HG03378 (cell line): ENCODE measurements at regions not wholly inside any gene's neighbourhood (a gene's known extent, or its start where the extent isn't known, plus 50 kb on each side); places are given as distances from the start of the nearest gene placed in this dataset.

Source experiments
- ATAC-seq: cut with Tn5 transposase; IDR thresholded peaks from one replicate; pipeline ENCODE4 v1.9.1; 2021; ENCODE audit warnings: mild to moderate bottlenecking, moderate library complexity; ENCODE audit not compliant: unreplicated experiment

- ATAC-seq, result no peak
Measured at GRCh38 chr17:70629902-70630301, 460.6 kb downstream of the KCNJ2 start.

DNA sequence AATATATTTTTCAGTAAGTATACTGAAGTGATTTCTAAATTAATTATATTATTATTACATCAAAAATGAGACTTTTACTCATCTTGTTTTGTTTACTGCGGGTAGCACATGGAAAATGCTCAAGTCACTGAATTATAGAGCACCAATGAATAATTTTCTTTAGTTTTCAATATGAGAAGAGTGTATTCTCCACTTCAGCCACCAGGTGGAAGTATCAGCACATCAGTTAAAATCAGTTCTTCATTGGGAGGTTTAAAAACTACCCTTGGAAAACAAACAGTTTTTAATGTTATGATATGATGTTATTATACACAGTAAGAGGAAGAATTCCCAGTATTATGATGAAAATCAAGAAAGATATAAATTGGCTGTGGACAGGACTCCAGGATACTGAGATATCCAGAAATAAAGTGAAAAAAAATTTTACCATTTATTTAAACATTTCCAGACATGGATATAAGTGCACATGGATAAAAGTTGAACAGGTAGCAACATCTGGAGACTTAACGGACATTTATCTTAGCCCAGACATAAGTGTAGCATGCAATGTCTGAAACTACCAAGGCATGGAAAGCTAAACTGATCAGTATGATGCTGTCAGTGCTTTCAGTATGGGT lies 467.3 kb downstream of the KCNJ2 start:
- peak; percentile 49 for ATAC-seq

DNA sequence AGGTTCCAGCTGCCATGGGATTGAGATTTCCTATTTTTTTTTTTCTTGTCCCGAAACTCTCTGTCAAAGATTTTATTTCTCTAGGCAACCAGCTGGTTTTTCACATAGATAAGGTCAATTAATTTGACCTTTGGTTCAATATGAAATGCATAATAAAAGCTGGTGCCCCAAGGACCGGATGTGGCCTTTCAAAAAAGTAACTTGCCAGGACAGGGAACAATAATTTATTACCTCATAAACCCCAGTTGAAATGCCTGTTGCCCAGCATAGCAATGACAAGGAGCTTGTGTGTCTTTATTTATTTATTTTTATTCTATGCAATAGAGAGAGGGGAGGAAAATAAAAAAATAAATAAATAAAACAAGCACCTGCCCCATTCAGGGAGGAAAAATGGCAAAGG lies 472.7 kb downstream of the KCNJ2 start:
- no peak for ATAC-seq

DNA sequence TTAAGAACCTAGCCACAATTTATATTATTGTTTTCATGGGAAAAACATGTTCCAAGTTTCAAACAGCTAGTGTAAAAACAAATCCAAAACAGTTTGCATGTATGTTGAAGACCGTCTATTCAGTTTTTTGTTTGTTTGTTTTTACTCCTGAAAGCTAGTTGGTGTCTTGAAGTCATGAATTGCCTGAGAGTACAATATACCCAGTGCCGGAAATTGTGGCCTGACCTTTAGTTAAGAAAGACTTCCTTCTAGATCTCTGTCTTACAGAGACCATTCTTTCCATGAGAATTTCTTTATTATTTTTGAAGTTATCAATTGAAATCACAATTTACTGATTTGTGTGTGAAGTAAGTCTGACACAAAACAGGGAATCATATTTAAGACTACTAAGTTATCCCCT lies 474.8 kb downstream of the KCNJ2 start:
- no peak for ATAC-seq

- ATAC-seq, result no peak
Measured at GRCh38 chr17:70646673-70647072, 477.3 kb downstream of the KCNJ2 start.

DNA sequence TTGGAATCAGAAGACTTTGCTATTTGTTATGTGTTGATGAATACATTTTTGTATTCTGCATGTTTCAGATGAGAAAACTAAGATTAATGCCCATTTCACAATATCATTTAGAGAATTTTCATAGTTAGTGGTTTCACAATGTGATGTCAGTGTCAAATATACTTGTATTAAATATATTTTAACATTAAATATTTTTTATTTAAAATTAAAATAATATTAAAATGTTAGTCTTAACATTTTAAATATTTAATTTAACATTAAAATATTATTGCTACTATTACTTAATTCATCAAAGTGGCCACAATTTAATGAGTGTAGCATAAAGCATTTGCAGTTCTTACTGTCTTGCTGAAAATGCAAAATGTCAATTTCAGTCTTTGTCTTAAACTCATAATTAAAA lies 478.8 kb downstream of the KCNJ2 start:
- ATAC-seq, result no peak

DNA sequence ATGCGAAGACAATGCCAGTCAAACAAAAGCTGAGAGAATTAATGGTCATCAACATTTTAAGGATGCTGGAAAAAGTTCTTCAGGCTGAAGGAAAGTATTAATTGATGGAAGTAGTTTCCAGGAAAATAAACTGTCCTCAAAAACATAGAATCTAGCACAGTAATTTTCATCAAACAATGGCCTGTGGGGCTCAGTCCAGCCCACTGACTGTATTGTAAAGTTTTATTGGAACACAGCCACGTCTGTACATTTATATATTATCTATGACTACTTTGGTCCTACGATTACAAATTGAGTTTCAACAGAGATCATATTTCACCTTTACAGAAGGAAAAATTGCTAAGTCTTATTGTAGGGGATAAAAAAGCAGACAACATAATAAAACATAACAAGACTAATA lies 484.5 kb downstream of the KCNJ2 start:
- ATAC-seq, result no peak

GRCh38 chr17:70654706-70655105 lies 485.4 kb downstream of the KCNJ2 start:
- ATAC-seq, result no peak

- ATAC-seq, result no peak
Measured at GRCh38 chr17:70655176-70655958, 486.0 kb downstream of the KCNJ2 start.

DNA sequence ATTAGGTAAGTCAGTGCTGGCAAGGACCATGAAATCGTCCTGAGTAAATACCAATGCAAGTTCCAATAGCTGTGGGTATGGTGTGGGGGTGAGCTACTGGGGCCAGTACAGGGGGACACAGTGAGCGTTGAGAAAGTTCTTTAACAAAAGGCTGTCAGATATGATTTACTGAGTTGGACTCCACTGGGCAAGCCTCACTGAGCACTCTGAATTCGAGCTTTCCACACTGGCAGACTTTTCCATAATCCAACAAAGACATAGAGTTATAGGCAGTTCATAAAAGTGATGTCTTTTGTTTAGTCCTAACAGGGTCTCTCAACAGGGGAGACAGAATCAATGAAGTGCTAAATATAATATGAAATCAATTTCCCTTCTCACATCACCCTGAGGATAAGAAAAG lies 489.0 kb downstream of the KCNJ2 start:
- ATAC-seq, result no peak

GRCh38 chr17:70658840-70659239 lies 489.5 kb downstream of the KCNJ2 start:
- no peak for ATAC-seq

DNA sequence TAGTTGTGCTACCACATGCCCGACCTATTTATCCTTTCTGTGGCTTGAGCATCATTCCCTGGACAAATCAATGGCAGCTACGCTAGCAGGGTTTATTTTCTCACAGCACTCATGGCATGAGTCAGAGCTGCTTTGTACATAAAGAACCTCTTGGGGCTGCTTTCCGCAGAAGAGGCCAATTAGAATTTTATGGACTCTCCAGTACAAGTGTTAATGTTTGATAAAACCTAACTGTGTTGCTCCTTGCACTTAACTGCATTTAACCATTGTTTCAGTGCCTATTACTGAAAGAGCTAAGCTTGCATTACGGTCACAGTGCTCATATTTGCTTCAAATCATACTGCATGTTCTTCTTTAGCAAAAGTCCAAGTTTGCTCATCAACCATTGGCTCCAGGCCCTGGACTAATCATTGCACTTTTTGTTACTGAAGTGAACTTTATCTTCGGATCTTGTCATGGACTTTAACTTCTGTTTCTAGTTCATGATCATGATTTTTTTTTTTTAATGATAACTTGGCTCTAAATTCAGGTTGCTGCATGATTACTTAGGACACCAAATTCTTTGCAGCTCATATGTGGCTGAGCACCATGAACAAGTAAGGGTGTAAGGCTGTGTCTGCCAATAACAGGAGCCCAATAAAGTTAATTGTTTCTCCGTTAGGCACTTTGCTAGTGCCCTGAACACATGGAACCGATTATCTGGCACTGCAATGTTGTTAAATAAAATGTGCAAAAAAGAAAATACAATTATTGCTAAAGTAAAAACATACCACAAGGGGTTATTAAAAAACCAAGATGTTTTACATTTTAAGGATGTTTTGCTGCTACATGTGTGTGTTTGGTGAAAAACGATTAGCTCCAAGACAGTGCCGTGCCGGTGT lies 492.2 kb downstream of the KCNJ2 start:
- no peak for ATAC-seq

- ATAC-seq, result no peak
Measured at GRCh38 chr17:70668276-70668937, 499.1 kb downstream of the KCNJ2 start.

DNA sequence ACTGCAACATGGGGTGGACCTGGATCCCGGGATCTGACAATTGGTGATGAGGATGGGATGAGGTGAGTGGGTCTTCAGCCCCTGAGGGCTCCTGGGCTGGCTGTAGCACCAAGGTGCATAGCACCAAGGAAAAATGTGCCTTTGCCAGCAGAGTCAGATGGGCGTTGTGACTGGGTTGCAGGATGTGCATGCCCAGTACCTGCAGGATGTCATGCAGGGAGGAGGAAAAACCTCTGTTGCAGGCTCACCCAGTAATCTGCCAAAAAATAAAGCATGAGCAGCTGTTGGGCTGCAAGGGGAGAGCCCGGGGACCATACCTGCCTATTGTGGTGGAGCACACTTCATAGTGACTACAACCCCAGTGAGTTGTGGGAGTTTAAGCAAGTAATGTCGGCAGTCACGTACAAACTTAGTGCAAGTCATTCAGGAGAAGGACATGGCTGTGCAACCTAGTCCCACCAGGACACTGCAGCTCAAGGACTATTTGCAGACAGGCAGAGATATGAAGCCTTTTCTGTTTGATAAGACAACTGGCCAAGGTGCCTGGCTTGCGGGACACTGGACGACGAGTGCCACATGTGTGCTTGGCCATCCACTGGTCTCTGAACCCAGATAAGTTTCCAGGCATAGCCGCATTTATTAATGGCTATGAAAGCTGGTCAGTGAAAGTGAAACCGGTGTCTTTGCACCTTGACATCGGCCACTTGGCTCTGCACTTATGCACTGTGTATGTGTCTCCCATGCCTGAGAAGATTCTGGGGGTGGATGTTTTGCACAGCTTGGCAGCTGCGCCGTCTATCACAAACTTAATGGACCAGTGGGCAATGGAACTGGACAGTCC lies 499.8 kb downstream of the KCNJ2 start:
- no peak for ATAC-seq

DNA sequence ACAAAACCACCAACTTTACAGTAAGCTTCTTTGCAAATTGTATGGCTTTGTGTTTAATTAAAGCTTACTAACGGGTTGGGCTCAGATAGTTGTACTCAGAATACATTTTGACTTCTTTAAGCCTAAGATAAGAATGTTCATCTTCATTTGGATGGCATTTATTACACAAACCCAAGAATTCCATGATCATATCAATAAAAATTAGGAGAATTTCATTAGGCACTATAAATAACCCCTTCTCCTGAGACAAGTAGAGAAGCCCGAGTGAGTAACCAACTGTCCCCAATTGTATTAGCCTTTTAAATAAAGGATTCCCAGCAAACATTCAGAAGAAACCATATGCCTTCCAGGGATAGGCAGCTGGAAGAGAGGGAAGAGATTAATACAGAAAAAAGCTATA lies 504.7 kb downstream of the KCNJ2 start:
- ATAC-seq, result no peak

DNA sequence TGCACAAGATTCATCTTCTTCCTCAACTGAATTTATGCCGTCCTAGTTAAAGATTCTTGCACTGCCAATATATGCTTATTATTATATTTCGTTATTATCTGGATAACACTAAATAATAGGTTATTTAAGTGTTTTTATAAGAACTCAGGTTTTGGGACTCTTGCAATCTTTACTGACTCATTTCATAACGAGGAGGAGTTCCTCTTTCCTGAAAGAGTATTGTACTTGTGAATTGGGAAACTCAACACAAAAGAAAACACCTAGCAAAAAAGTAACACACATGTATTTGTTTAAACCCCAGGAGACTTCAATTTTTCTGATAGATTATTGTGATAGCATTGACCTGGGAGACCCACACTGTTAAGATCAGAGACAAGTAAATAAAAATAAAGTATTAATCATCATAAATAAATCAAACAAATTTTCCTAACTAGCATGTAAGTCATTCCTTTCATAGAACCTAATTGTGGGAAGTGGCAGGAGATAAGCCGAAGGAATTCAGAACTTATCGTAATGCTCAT lies 505.8 kb downstream of the KCNJ2 start:
- no peak for ATAC-seq

GRCh38 chr17:70677783-70678647 lies 508.7 kb downstream of the KCNJ2 start:
- no peak for ATAC-seq

DNA sequence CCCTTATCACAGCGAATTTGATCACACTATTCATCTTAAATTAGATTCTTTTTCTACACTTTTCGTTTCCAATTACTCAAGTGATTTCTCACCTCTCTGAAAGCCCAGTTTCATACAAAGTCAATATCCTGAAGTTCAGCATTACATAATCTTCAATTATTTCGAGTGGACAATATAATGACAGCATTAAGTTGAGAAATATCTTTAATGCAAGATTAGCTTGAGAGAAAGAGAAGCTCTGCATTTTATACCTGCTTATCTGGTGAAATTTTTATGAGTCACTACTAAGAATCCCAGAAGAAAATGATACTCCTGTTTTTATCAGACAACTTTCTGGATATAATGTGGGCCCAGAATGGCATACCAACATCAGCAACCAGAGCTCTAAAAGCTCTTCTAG lies 509.6 kb downstream of the KCNJ2 start:
- ATAC-seq, result no peak

- no peak for ATAC-seq
Measured at GRCh38 chr17:70683936-70684335, 514.6 kb downstream of the KCNJ2 start.
